ENCODE measurements at regions not wholly inside any gene's neighbourhood (a gene's known extent, or its start where the extent isn't known, plus 50 kb on each side); places are given as distances from the start of the nearest gene placed in this dataset.

GRCh38 chr2:65744477-65745200, 312.2 kb upstream of the SPRED2 start:
- Histone ChIP-seq H3K27me3 (ENCODE audit: control insufficient read depth in 1 of 2, insufficient read depth in 2 of 2, low read length in 2 of 2) (no peaks in the 10 kb centered on the region), H3K4me1 (ENCODE audit: insufficient read depth, low read length) (no peaks in the 10 kb centered on the region), H3K9ac (ENCODE audit: low read length) (no peak overlapping the region), H3K36me3 (ENCODE audit: insufficient read depth, low read length) (no peaks in the 10 kb centered on the region), H3K9me3 (ENCODE audit: low read length) (no peaks in the 10 kb centered on the region), H3K4me3 (ENCODE audit: low read depth in 1 of 2, low read length in 2 of 2) (no peak overlapping the region), H3K27ac (ENCODE audit: low read depth, low read length) (no peak overlapping the region)

- no peak overlapping the region for H3K9ac ChIP-seq (ENCODE audit: low read length)
- no peak overlapping the region for H3K27ac ChIP-seq (ENCODE audit: low read depth, low read length)
- H3K4me3 ChIP-seq (ENCODE audit: low read depth in 1 of 2, low read length in 2 of 2): no peak overlapping the region
- H3K27me3 ChIP-seq (ENCODE audit: control insufficient read depth in 1 of 2, insufficient read depth in 2 of 2, low read length in 2 of 2): no peaks in the 10 kb centered on the region
- H3K36me3 ChIP-seq (ENCODE audit: insufficient read depth, low read length): no peaks in the 10 kb centered on the region
- no peaks in the 10 kb centered on the region for H3K9me3 ChIP-seq (ENCODE audit: low read length)
- no peaks in the 10 kb centered on the region for H3K4me1 ChIP-seq (ENCODE audit: insufficient read depth, low read length)
Observed at GRCh38 chr2:65742977-65743376, 310.6 kb upstream of the SPRED2 start.

- no peaks in the 10 kb centered on the region for H3K4me1 ChIP-seq (ENCODE audit: insufficient read depth, low read length)
- no peaks in the 10 kb centered on the region for H3K27me3 ChIP-seq (ENCODE audit: control insufficient read depth in 1 of 2, insufficient read depth in 2 of 2, low read length in 2 of 2)
- H3K27ac ChIP-seq (ENCODE audit: low read depth, low read length): no peak overlapping the region
- no peaks in the 10 kb centered on the region for H3K9me3 ChIP-seq (ENCODE audit: low read length)
- no peak overlapping the region for H3K4me3 ChIP-seq (ENCODE audit: low read depth in 1 of 2, low read length in 2 of 2)
- H3K9ac ChIP-seq (ENCODE audit: low read length): no peak overlapping the region
- H3K36me3 ChIP-seq (ENCODE audit: insufficient read depth, low read length): no peaks in the 10 kb centered on the region
Observed at GRCh38 chr2:65739927-65740326, 307.5 kb upstream of the SPRED2 start.

DNA sequence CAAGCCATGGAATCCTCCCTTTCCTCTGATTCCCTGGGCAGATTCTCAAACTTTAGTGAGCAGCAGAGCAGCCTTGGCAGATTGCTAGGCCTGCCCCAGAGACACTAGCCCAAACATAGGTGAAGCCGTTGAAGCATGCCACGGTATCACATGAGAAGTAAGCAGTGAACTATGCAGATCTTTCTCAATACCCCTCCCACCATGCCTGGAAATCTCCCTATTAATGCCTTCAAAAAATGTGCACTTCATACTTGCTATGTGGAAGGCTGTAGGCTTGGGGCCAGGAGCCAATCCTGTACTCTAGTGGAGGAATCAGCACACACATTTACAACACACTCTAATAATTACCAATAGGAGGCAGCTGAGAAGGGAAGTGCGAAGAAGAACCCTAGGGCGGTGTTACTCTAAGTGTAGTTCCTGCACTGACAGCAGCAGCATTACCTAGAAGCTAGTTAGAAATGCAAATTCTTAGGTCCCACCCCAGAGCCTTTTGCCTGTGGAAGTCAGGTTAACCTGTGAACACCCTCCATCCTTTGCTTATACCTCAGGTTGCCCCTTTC, 305.1 kb upstream of the SPRED2 start:
- Histone ChIP-seq H3K4me3 (ENCODE audit: low read depth in 1 of 2, low read length in 2 of 2) (no peak overlapping the region), H3K9ac (ENCODE audit: low read length) (no peak overlapping the region), H3K36me3 (ENCODE audit: insufficient read depth, low read length) (no peaks in the 10 kb centered on the region), H3K27ac (ENCODE audit: low read depth, low read length) (no peak overlapping the region), H3K9me3 (ENCODE audit: low read length) (no peaks in the 10 kb centered on the region), H3K27me3 (ENCODE audit: control insufficient read depth in 1 of 2, insufficient read depth in 2 of 2, low read length in 2 of 2) (no peaks in the 10 kb centered on the region), H3K4me1 (ENCODE audit: insufficient read depth, low read length) (no peaks in the 10 kb centered on the region)

- H3K36me3 ChIP-seq (ENCODE audit: insufficient read depth, low read length): no peaks in the 10 kb centered on the region
- no peaks in the 10 kb centered on the region for H3K9me3 ChIP-seq (ENCODE audit: low read length)
- H3K27ac ChIP-seq (ENCODE audit: low read depth, low read length): no peak overlapping the region
- no peak overlapping the region for H3K9ac ChIP-seq (ENCODE audit: low read length)
- H3K4me1 ChIP-seq (ENCODE audit: insufficient read depth, low read length): no peaks in the 10 kb centered on the region
- no peak overlapping the region for H3K4me3 ChIP-seq (ENCODE audit: low read depth in 1 of 2, low read length in 2 of 2)
- H3K27me3 ChIP-seq (ENCODE audit: control insufficient read depth in 1 of 2, insufficient read depth in 2 of 2, low read length in 2 of 2): no peaks in the 10 kb centered on the region
Observed at GRCh38 chr2:65731476-65731875, 299.1 kb upstream of the SPRED2 start.

DNA sequence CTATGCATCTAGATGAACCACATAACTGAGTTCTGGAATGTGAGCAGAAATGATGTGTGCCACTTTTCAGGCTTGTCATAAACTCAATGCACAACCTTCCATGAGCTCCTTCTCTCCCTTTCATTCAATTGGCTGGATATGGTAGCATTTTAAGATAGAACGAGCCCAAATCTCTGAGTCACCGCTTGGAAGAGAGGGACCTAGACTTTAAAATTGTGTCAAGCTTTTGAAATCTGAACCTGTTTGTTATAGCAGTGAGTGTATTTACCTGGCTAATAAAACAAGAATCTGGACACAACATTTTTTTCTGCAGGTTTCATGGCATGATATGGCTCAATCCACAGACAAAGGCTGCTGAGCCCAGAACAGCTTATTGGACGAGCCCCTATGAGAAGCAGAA, 297.8 kb upstream of the SPRED2 start:
- Histone ChIP-seq H3K27me3 (ENCODE audit: control insufficient read depth in 1 of 2, insufficient read depth in 2 of 2, low read length in 2 of 2) (no peaks in the 10 kb centered on the region), H3K9ac (ENCODE audit: low read length) (no peak overlapping the region), H3K4me3 (ENCODE audit: low read depth in 1 of 2, low read length in 2 of 2) (no peak overlapping the region), H3K27ac (ENCODE audit: low read depth, low read length) (no peak overlapping the region), H3K36me3 (ENCODE audit: insufficient read depth, low read length) (no peaks in the 10 kb centered on the region), H3K4me1 (ENCODE audit: insufficient read depth, low read length) (no peaks in the 10 kb centered on the region), H3K9me3 (ENCODE audit: low read length) (no peaks in the 10 kb centered on the region)

GRCh38 chr2:65729246-65729645, 296.8 kb upstream of the SPRED2 start:
- Histone ChIP-seq H3K4me1 (ENCODE audit: insufficient read depth, low read length) (no peaks in the 10 kb centered on the region), H3K27ac (ENCODE audit: low read depth, low read length) (no peak overlapping the region), H3K9ac (ENCODE audit: low read length) (no peak overlapping the region), H3K9me3 (ENCODE audit: low read length) (no peaks in the 10 kb centered on the region), H3K36me3 (ENCODE audit: insufficient read depth, low read length) (no peaks in the 10 kb centered on the region), H3K27me3 (ENCODE audit: control insufficient read depth in 1 of 2, insufficient read depth in 2 of 2, low read length in 2 of 2) (no peaks in the 10 kb centered on the region), H3K4me3 (ENCODE audit: low read depth in 1 of 2, low read length in 2 of 2) (no peak overlapping the region)

- no peaks in the 10 kb centered on the region for H3K27me3 ChIP-seq (ENCODE audit: control insufficient read depth in 1 of 2, insufficient read depth in 2 of 2, low read length in 2 of 2)
- no peaks in the 10 kb centered on the region for H3K9me3 ChIP-seq (ENCODE audit: low read length)
- H3K27ac ChIP-seq (ENCODE audit: low read depth, low read length): no peak overlapping the region
- no peak overlapping the region for H3K9ac ChIP-seq (ENCODE audit: low read length)
- H3K4me3 ChIP-seq (ENCODE audit: low read depth in 1 of 2, low read length in 2 of 2): no peak overlapping the region
- H3K4me1 ChIP-seq (ENCODE audit: insufficient read depth, low read length): no peaks in the 10 kb centered on the region
- no peaks in the 10 kb centered on the region for H3K36me3 ChIP-seq (ENCODE audit: insufficient read depth, low read length)
Observed at GRCh38 chr2:65728477-65729180, 296.2 kb upstream of the SPRED2 start.

GRCh38 chr2:65727816-65728215, 295.4 kb upstream of the SPRED2 start:
- Histone ChIP-seq H3K4me1 (ENCODE audit: insufficient read depth, low read length) (no peaks in the 10 kb centered on the region), H3K4me3 (ENCODE audit: low read depth in 1 of 2, low read length in 2 of 2) (no peak overlapping the region), H3K9ac (ENCODE audit: low read length) (no peak overlapping the region), H3K9me3 (ENCODE audit: low read length) (no peaks in the 10 kb centered on the region), H3K27ac (ENCODE audit: low read depth, low read length) (no peak overlapping the region), H3K27me3 (ENCODE audit: control insufficient read depth in 1 of 2, insufficient read depth in 2 of 2, low read length in 2 of 2) (no peaks in the 10 kb centered on the region), H3K36me3 (ENCODE audit: insufficient read depth, low read length) (no peaks in the 10 kb centered on the region)

GRCh38 chr2:65727381-65727780, 295.0 kb upstream of the SPRED2 start:
- Histone ChIP-seq H3K4me3 (ENCODE audit: low read depth in 1 of 2, low read length in 2 of 2) (no peak overlapping the region), H3K9me3 (ENCODE audit: low read length) (no peaks in the 10 kb centered on the region), H3K4me1 (ENCODE audit: insufficient read depth, low read length) (no peaks in the 10 kb centered on the region), H3K27me3 (ENCODE audit: control insufficient read depth in 1 of 2, insufficient read depth in 2 of 2, low read length in 2 of 2) (no peaks in the 10 kb centered on the region), H3K9ac (ENCODE audit: low read length) (no peak overlapping the region), H3K27ac (ENCODE audit: low read depth, low read length) (no peak overlapping the region), H3K36me3 (ENCODE audit: insufficient read depth, low read length) (no peaks in the 10 kb centered on the region)

DNA sequence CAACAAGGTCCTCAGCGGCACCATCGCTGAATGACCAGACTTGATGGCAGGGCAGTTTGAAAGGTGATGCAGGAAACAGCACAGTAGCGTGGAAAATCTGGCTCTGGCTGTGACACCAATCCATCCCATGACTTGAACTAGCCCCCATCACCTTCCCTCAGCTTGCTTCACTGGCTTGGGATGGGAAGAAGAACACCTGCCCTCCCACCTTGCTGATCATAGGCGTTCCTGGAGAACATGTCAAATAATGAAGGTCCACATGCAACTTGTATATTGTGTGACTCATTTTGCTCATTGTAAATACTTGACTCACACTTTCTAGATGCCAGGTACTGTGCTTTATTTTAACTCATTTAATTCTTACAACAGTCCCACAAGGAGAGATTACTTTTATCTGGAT, 292.4 kb upstream of the SPRED2 start:
- Histone ChIP-seq H3K36me3 (ENCODE audit: insufficient read depth, low read length) (no peaks in the 10 kb centered on the region), H3K27me3 (ENCODE audit: control insufficient read depth in 1 of 2, insufficient read depth in 2 of 2, low read length in 2 of 2) (no peaks in the 10 kb centered on the region), H3K9me3 (ENCODE audit: low read length) (no peaks in the 10 kb centered on the region), H3K9ac (ENCODE audit: low read length) (no peak overlapping the region), H3K4me3 (ENCODE audit: low read depth in 1 of 2, low read length in 2 of 2) (no peak overlapping the region), H3K4me1 (ENCODE audit: insufficient read depth, low read length) (no peaks in the 10 kb centered on the region), H3K27ac (ENCODE audit: low read depth, low read length) (no peak overlapping the region)

DNA sequence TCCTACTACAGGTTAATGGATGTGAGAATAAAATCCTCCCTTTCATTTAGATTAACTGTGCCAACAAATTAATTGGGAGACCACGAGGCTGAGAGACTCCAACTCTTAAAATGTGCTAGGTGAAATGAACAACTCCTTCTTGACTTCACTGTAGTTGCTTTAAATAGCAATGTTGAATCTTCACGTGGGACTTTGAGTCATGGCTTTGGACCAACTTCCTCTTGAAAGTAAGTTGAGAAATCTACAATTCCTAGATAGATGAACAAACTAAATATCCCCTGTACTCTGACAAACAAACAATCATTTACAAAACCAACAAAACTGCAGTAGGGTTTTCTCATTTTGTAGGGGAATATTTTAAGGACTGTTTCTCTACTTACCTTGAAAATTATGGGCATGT, 291.9 kb upstream of the SPRED2 start:
- Histone ChIP-seq H3K9ac (ENCODE audit: low read length) (no peak overlapping the region), H3K4me1 (ENCODE audit: insufficient read depth, low read length) (no peaks in the 10 kb centered on the region), H3K4me3 (ENCODE audit: low read depth in 1 of 2, low read length in 2 of 2) (no peak overlapping the region), H3K36me3 (ENCODE audit: insufficient read depth, low read length) (no peaks in the 10 kb centered on the region), H3K27me3 (ENCODE audit: control insufficient read depth in 1 of 2, insufficient read depth in 2 of 2, low read length in 2 of 2) (no peaks in the 10 kb centered on the region), H3K9me3 (ENCODE audit: low read length) (no peaks in the 10 kb centered on the region), H3K27ac (ENCODE audit: low read depth, low read length) (no peak overlapping the region)

All from muscle layer of colon (tissue), 2 donors.